Activated T-helper 1 cell treated with anti-CD3 and anti-CD28 coated beads, Interleukin-12 subunit alpha, Interleukin-12 subunit beta, Interleukin-2, Interleukin-4 antibody, amounts not matched to agents 30 ng/mL and 10 ng/mL and 1 ng/mL, durations not matched to agents 14 hours and 24 hours and 36 hours (primary cell): ENCODE measurements at regions not wholly inside any gene's neighbourhood (a gene's known extent, or its start where the extent isn't known, plus 50 kb on each side); places are given as distances from the start of the nearest gene placed in this dataset.

Experiments
- DNase-seq: peaks from one replicate; pipeline ENCODE4 v3.0.0; 2021; ENCODE audit warnings: low spot score
- H3K27ac Mint-ChIP-seq: one replicate; pipeline ENCODE4 v1.8.0; 2021; ENCODE audit warnings: mild to moderate bottlenecking, mixed read lengths
- H3K27me3 Mint-ChIP-seq: one replicate; pipeline ENCODE4 v1.8.0; 2022; ENCODE audit warnings: mild to moderate bottlenecking, moderate library complexity, mixed read lengths; ENCODE audit not compliant: insufficient read depth
- H3K36me3 Mint-ChIP-seq: one replicate; pipeline ENCODE4 v1.8.0; 2021; ENCODE audit warnings: low read depth, mixed read lengths
- H3K4me1 Mint-ChIP-seq: one replicate; pipeline ENCODE4 v1.8.0; 2021; ENCODE audit warnings: low read depth, mixed read lengths
- H3K4me3 Mint-ChIP-seq: one replicate; pipeline ENCODE4 v1.8.0; 2021; ENCODE audit warnings: mild to moderate bottlenecking, moderate library complexity, mixed read lengths
- H3K9me3 Mint-ChIP-seq: one replicate; pipeline ENCODE4 v1.8.0; 2021; ENCODE audit warnings: mixed read lengths
- intact Hi-C: fragments of 100-400 bp; cut with micrococcal nuclease; formaldehyde crosslinking; loops from one replicate; pipeline ENCODE4 v1.15.1; 2024

DNA sequence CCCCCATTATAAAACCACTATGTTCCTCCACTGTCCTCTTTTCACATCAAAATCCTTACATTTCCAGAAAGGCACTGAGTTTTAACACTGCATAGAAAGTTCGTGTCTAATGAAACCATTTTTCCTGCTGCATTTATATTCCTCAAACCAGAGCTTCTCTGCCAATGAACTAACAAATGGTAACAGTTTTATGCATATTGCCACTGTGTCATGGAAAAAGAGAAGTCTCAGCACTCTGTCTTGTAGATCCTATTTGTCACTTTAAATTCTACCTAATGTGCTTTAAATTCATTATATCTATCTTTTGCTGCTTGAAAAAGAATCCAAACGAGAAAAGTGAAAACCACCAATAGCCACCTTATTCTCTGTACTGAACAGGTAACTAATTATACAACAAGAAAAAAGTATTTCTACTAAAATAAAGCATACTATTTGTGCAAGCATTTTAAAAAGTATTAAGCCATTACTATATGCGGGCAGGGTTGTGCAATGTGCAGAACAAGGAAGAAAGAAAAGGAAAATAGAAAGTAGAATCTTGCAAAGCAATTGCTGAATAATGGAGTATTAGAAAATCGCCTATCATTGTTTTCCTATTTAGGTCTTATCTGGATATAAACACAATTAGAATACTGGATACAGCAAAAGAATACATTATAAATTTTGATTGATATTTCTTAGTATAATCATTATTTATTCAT is 328.9 kb downstream of the ZEB2 start:
- H3K36me3 Mint-ChIP-seq, result no peaks in the 10 kb centered on the region
- intact Hi-C loops, result no loop called here
- H3K9me3 Mint-ChIP-seq, result no peaks in the 10 kb centered on the region
- H3K4me3 Mint-ChIP-seq, result no peak overlapping the region
- no peak for DNase-seq
- no peaks in the 10 kb centered on the region for H3K27me3 Mint-ChIP-seq
- H3K27ac Mint-ChIP-seq, result no peak overlapping the region
- H3K4me1 Mint-ChIP-seq, result peaks cover 30% of the 10 kb centered on the region

DNA sequence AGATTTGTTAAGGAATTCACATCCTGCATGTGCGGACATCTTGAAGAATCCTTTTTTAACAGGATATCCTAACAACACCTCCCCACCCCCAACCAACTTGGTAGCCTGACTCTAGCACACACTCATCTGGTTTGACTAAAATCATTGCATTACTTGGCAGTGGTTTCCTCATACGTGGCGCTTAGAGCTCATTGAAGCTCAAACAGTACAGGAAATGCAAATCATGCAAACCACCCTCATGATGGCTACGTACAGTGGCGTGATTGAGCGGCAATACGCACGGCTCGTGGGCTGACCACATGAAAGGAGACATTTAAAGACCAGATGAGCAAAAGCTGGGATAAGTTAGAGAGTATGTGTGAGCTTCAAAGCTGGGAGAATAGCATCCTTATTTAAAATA is 336.2 kb downstream of the ZEB2 start:
- H3K27me3 Mint-ChIP-seq, result no peaks in the 10 kb centered on the region
- DNase-seq, result peak; percentile 74
- peaks cover 5% of the 10 kb centered on the region for H3K36me3 Mint-ChIP-seq
- H3K27ac Mint-ChIP-seq, result peak overlapping the region; percentile 89
- peaks cover 7% of the 10 kb centered on the region for H3K9me3 Mint-ChIP-seq
- H3K4me3 Mint-ChIP-seq, result peak overlapping the region; percentile 50
- H3K4me1 Mint-ChIP-seq, result peaks cover 37% of the 10 kb centered on the region
- intact Hi-C loops, result loop anchor here (1.0 to 10.0 kb wide), 16 partner anchors 17 to 1227 kb away; no protein-coding TSS in a partner anchor

DNA sequence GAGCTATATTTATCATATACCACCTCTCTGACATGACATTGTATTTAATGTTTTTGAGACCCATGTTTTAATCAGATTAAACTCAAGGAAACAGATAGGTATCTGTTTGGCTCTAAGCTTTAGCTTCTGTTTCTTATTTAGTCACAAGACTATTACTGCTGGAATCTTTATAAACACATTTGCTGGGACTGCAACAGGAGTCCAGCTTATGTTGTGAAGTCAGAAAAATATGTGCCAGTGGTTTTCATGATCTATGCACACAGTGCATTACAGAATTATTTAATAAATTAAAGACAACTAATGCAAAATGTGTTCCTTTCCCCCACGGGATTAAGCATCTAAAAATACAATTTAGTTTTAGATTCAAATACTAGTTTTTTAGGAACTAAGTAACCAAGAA is 338.9 kb downstream of the ZEB2 start:
- no peak overlapping the region for H3K27ac Mint-ChIP-seq
- H3K4me3 Mint-ChIP-seq, result no peak overlapping the region
- no peaks in the 10 kb centered on the region for H3K27me3 Mint-ChIP-seq
- intact Hi-C loops, result loop anchor here (5.0 to 10.0 kb wide), 4 partner anchors 231 to 1049 kb away; no protein-coding TSS in a partner anchor
- H3K9me3 Mint-ChIP-seq, result peaks cover 7% of the 10 kb centered on the region
- DNase-seq, result no peak
- peaks cover 15% of the 10 kb centered on the region for H3K36me3 Mint-ChIP-seq
- peaks cover 34% of the 10 kb centered on the region for H3K4me1 Mint-ChIP-seq

DNA sequence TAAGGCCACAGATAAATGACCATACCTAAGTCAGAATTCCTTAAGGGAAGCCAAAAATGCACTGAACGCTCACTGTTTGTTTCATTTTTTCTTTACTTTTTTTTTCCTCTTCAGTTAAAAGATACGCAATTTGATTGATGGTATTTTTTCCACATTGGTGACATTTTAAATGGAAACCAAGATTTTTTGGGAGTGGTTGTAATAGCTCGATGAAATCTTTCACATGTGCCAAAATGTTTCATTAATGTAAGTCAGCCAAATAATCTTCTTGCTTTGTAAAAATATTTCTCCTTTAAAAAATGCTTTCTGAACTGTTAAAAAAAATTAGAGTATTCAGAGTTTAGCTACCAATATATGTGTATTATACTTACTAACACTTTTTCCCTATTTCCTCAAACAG is 339.8 kb downstream of the ZEB2 start:
- intact Hi-C loops, result loop anchor here (5.0 to 10.0 kb wide), 4 partner anchors 232 to 1048 kb away; no protein-coding TSS in a partner anchor

DNA sequence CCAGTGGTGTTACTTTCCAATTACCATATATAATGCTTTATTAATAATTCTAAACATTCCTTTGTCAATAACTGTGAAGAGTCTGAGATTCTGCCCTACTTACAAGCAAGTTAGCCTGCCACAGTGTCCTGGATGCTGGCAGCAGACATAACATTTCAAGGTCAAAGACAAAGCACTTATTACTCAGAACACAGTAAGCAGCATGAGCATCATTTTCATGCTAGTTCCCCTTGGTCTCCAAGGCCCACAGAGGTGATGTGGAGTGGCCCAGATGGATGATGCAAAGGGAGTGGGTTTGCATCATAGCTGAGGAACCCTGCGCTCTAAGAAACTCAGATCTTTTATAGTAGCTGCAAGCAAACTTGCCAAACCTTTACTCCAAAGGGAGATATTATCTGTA is 349.7 kb downstream of the ZEB2 start:
- Mint-ChIP-seq H3K4me1 (no peaks in the 10 kb centered on the region), H3K4me3 (no peak overlapping the region), H3K9me3 (peaks cover 18% of the 10 kb centered on the region), H3K27me3 (no peaks in the 10 kb centered on the region), H3K27ac (no peak overlapping the region), H3K36me3 (peaks cover 12% of the 10 kb centered on the region)
- intact Hi-C loops, result no loop called here
- DNase-seq, result no peak

More for the DNA sequence above, 339.8 kb downstream of the ZEB2 start:
- H3K27ac Mint-ChIP-seq, result no peak overlapping the region
- no peaks in the 10 kb centered on the region for H3K27me3 Mint-ChIP-seq
- H3K9me3 Mint-ChIP-seq, result peaks cover 7% of the 10 kb centered on the region
- H3K4me1 Mint-ChIP-seq, result peaks cover 25% of the 10 kb centered on the region
- no peak overlapping the region for H3K4me3 Mint-ChIP-seq
- H3K36me3 Mint-ChIP-seq, result peaks cover 15% of the 10 kb centered on the region
- DNase-seq, result no peak

DNA sequence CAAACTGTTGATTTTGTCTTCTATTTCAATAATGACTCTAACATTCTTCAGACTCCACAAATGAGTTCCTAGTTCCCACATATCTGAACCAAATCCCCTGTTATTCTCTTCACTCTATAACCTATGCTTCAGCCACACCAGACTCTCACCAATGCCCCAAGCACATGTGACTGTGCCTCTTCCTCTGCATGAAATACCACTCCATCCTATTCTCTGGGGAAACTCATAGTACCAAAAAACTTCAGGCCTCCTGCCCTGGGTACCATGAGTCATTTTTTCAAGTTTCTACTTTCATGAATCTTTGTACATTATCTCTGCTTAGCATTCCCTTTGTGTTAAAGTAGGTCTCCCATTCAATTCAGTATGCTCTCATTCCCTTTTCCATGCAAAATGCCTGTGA is 353.2 kb downstream of the ZEB2 start:
- H3K27ac Mint-ChIP-seq, result no peak overlapping the region
- no peaks in the 10 kb centered on the region for H3K27me3 Mint-ChIP-seq
- H3K36me3 Mint-ChIP-seq, result no peaks in the 10 kb centered on the region
- H3K9me3 Mint-ChIP-seq, result no peaks in the 10 kb centered on the region
- intact Hi-C loops, result loop anchor here (2.0 kb wide), 1 partner anchor 16 kb away; no protein-coding TSS in a partner anchor
- DNase-seq, result no peak
- H3K4me1 Mint-ChIP-seq, result no peaks in the 10 kb centered on the region
- H3K4me3 Mint-ChIP-seq, result no peak overlapping the region

DNA sequence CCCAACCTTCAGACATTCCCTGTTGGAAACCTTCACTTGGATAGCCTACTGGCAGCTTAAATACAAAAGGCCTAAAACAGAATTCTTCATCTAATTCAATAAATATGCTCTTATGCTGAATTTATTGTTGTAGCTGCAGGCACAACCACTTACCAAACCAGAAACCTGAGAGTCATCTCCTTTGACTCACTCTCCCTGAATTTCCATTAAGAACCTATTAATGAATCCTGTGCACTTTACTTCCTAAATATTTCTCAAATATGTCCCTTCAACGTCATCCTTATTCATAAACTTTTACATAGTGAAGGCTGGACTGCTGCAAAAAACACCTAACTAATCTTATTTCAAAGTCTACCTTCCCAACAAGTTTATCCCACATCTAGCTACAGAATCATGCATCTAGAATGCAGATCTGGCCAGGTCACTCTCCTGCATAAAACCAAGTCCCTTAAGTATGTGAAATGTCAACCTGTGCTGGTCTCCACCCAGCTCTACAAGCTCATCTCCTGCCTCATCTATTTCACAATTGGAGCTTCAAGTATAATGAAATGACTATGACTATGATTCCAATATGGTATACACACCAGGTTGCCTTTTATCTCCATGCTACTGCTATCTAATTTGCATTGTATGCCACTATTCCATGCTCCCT is 354.2 kb downstream of the ZEB2 start:
- H3K27ac Mint-ChIP-seq, result no peak overlapping the region
- H3K27me3 Mint-ChIP-seq, result no peaks in the 10 kb centered on the region
- no peak overlapping the region for H3K4me3 Mint-ChIP-seq
- H3K36me3 Mint-ChIP-seq, result no peaks in the 10 kb centered on the region
- no peak for DNase-seq
- H3K9me3 Mint-ChIP-seq, result no peaks in the 10 kb centered on the region
- no peaks in the 10 kb centered on the region for H3K4me1 Mint-ChIP-seq
- intact Hi-C loops, result loop anchor here (2.0 kb wide), 1 partner anchor 17 kb away; no protein-coding TSS in a partner anchor

DNA sequence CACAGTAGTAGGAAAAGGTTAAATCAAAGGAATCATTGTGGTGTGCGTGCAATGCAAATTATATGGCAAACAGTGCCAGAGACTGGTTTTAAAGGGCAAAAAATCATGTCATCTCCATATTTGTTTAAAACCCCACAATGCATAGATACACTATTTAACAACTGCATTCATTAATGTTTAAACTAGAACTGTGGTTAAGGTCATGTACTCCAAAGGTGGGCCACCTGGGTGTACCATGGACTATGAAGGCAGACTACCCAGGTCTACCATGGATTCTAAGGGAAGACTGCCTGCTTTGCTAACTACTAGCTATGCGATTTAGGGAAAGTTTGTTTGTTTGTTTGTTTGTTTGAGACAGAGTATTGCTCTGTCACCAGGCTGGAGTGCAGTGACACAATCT is 356.3 kb downstream of the ZEB2 start:
- H3K27me3 Mint-ChIP-seq, result no peaks in the 10 kb centered on the region
- no peak overlapping the region for H3K27ac Mint-ChIP-seq
- no peaks in the 10 kb centered on the region for H3K9me3 Mint-ChIP-seq
- no peaks in the 10 kb centered on the region for H3K4me1 Mint-ChIP-seq
- H3K36me3 Mint-ChIP-seq, result no peaks in the 10 kb centered on the region
- intact Hi-C loops, result no loop called here
- no peak overlapping the region for H3K4me3 Mint-ChIP-seq
- no peak for DNase-seq

DNA sequence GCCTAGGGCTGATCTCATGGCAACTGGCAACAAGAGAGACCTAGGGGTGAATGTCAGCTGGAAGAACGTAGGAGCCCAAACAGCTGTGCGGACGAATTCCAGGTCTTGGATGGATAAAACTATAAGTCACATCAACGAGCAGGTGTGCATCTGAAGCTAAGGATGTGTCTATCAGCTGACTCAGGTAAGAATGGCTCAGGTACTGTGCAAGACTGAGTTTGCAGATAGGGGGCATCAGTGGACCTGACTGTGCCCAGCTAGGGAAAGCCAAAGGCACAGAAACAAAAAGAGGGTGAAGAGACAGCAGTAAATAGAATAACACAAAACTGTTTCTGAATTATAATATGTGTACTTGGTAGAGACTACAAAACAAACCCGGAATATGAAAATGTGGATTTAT is 357.3 kb downstream of the ZEB2 start:
- no peak overlapping the region for H3K27ac Mint-ChIP-seq
- H3K4me1 Mint-ChIP-seq, result no peaks in the 10 kb centered on the region
- DNase-seq, result peak; percentile 12
- H3K36me3 Mint-ChIP-seq, result no peaks in the 10 kb centered on the region
- no peaks in the 10 kb centered on the region for H3K9me3 Mint-ChIP-seq
- no peak overlapping the region for H3K4me3 Mint-ChIP-seq
- intact Hi-C loops, result no loop called here
- no peaks in the 10 kb centered on the region for H3K27me3 Mint-ChIP-seq

DNA sequence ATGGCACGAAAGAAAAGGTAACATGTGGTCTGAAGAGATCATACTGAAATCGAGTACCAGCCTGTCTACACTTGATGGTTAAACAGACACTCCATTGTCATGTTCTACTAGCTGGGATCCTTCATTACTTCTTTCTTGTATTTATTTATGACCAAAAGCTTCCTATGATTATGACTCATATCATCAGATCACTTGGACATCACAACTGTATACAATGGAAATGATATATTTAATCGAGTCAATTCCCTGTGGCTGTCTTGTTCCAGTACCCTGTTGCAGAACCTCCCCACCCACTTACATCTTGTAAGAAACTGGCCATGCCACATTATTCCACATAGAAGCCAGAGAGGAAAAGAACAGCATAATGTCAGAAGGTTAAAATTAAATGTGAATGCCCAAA is 358.9 kb downstream of the ZEB2 start:
- Mint-ChIP-seq H3K9me3 (no peaks in the 10 kb centered on the region), H3K4me3 (no peak overlapping the region), H3K36me3 (no peaks in the 10 kb centered on the region), H3K27ac (no peak overlapping the region), H3K27me3 (no peaks in the 10 kb centered on the region), H3K4me1 (no peaks in the 10 kb centered on the region)
- intact Hi-C loops, result no loop called here
- DNase-seq, result no peak

DNA sequence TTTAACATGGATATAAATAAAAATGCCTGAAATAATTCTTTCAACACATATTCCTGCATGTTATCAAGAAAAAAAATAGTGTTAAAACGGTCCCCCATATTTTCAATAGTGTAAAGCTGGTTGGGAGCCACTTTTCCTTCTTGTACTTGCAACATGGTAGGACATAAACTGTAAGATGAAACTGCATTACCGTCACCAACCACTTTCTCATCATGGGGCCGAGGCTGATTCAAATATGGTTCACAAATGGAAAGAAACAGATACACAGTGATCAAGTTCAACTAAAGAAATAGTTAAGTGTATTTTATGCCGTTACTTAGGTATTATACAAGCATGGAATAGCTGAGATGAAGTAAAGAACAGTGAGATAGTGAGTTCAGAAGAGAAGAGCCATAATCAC is 360.7 kb downstream of the ZEB2 start:
- Mint-ChIP-seq H3K4me1 (no peaks in the 10 kb centered on the region), H3K9me3 (no peaks in the 10 kb centered on the region), H3K27ac (no peak overlapping the region), H3K36me3 (no peaks in the 10 kb centered on the region), H3K4me3 (no peak overlapping the region), H3K27me3 (no peaks in the 10 kb centered on the region)
- intact Hi-C loops, result no loop called here
- DNase-seq, result no peak

DNA sequence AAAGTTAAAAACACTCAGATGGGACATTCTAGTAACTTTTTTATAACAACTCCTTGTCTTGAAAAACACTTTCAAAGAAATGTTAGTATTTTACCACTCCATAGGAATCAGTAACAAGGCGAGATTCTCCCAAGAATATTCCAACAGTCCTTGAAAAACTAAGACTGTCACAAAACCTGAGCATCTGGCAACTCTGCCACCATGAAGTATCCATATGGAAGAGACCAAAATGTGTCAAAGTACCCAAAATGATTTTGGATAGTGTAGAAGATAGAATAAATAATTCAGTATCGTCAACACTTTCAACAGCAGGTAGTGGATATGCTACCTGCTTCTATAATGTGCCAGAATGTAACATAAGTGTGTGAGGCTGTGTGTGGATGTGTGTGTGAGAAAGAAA is 361.8 kb downstream of the ZEB2 start:
- DNase-seq, result no peak
- no peaks in the 10 kb centered on the region for H3K4me1 Mint-ChIP-seq
- no peaks in the 10 kb centered on the region for H3K36me3 Mint-ChIP-seq
- intact Hi-C loops, result no loop called here
- H3K9me3 Mint-ChIP-seq, result no peaks in the 10 kb centered on the region
- H3K4me3 Mint-ChIP-seq, result no peak overlapping the region
- no peaks in the 10 kb centered on the region for H3K27me3 Mint-ChIP-seq
- no peak overlapping the region for H3K27ac Mint-ChIP-seq

DNA sequence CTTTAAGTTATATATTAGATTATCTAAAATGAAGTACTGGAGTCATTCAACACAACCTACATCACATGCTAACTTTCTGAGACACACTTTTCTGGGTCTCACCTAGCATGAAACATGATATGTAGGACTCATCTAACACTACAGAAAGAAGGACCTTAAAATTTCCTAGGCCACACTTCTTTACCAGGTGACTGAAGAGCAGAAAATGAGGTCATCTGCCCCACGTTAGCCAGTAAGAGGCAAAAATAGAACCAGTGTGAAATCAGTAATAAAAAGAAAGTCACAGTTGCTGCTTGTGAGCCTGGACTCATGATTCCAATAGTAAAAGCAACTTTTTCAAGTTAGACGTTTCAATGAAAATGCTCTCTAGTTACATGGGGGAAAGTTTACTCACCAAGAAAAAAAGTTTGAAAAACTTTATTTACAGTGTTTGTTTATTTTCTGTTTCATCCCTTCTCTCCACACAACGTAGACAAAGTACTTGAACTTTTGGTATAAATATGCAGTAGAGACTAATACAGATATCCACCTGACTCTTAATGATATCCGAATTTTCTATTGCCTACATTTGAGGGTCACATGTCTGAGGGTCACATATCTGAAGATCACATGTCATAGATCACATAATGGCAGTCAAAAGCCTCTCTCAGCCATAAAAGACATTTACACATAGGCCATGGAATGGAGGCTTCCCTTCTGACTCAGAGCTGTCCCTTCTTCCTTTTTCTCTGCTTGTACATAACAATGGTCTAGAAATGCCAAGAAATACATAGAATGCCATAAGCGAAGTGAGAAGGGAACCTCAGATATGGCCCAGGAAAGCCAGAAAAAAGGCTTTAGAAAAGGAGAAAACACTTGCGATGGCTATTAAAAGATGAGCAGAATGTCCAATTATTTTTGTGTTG is 362.9 kb downstream of the ZEB2 start:
- no peak overlapping the region for H3K4me3 Mint-ChIP-seq
- no peaks in the 10 kb centered on the region for H3K27me3 Mint-ChIP-seq
- no peak overlapping the region for H3K27ac Mint-ChIP-seq
- H3K4me1 Mint-ChIP-seq, result no peaks in the 10 kb centered on the region
- intact Hi-C loops, result no loop called here
- H3K9me3 Mint-ChIP-seq, result no peaks in the 10 kb centered on the region
- H3K36me3 Mint-ChIP-seq, result no peaks in the 10 kb centered on the region
- no peak for DNase-seq
